ENCODE measurements at regions not wholly inside any gene's neighbourhood (a gene's known extent, or its start where the extent isn't known, plus 50 kb on each side); places are given as distances from the start of the nearest gene placed in this dataset.
"Not testable (repeated sequence)": the region's sequence is repeated elsewhere in the genome, so short reads cannot be mapped to it uniquely, and the experiment has no call there.

- DNase-seq, result no peak
Observed at GRCh38 chr2:66306483-66306882, 128.4 kb upstream of the MEIS1 start.

GRCh38 chr2:66305718-66306117 lies 129.2 kb upstream of the MEIS1 start:
- DNase-seq, result no peak

- no peak for DNase-seq
Observed at GRCh38 chr2:66303471-66303870, 131.5 kb upstream of the MEIS1 start.

GRCh38 chr2:66301767-66302140 lies 133.2 kb upstream of the MEIS1 start:
- no peak for DNase-seq

GRCh38 chr2:66301022-66301766 lies 133.7 kb upstream of the MEIS1 start:
- no peak for DNase-seq

- DNase-seq, result no peak
Observed at GRCh38 chr2:66283787-66284186, 151.1 kb upstream of the MEIS1 start.

- no peak for DNase-seq
Observed at GRCh38 chr2:66281980-66282379, 152.9 kb upstream of the MEIS1 start.

- DNase-seq, result no peak
Observed at GRCh38 chr2:66279024-66279423, 155.9 kb upstream of the MEIS1 start.

GRCh38 chr2:66275984-66276383 lies 158.9 kb upstream of the MEIS1 start:
- no peak for DNase-seq

GRCh38 chr2:66273933-66274490 lies 160.9 kb upstream of the MEIS1 start:
- no peak for DNase-seq

- no peak for DNase-seq
Observed at GRCh38 chr2:66272751-66273150, 162.2 kb upstream of the MEIS1 start.

- no peak for DNase-seq
Observed at GRCh38 chr2:66271777-66272176, 163.1 kb upstream of the MEIS1 start.

- DNase-seq, result no peak
Observed at GRCh38 chr2:66270247-66270646, 164.7 kb upstream of the MEIS1 start.

- DNase-seq, result no peak
Observed at GRCh38 chr2:66269166-66269565, 165.8 kb upstream of the MEIS1 start.

- DNase-seq, result no peak
Observed at GRCh38 chr2:66268756-66269155, 166.2 kb upstream of the MEIS1 start.

- DNase-seq, result no peak
Observed at GRCh38 chr2:66264354-66264753, 170.6 kb upstream of the MEIS1 start.

- DNase-seq, result no peak
Observed at GRCh38 chr2:66255867-66256266, 179.1 kb upstream of the MEIS1 start.

GRCh38 chr2:66255136-66255535 lies 179.8 kb upstream of the MEIS1 start:
- DNase-seq, result no peak

- DNase-seq, result no peak
Observed at GRCh38 chr2:66253066-66253465, 181.9 kb upstream of the MEIS1 start.

GRCh38 chr2:66252109-66252508 lies 182.8 kb upstream of the MEIS1 start:
- DNase-seq, result no peak

GRCh38 chr2:66251573-66251972 lies 183.4 kb upstream of the MEIS1 start:
- no peak for DNase-seq

GRCh38 chr2:66249089-66249488 lies 185.8 kb upstream of the MEIS1 start:
- DNase-seq, result not testable (repeated sequence)

GRCh38 chr2:66243809-66244208 lies 191.1 kb upstream of the MEIS1 start:
- DNase-seq, result not testable (repeated sequence)

GRCh38 chr2:66242888-66243287 lies 192.0 kb upstream of the MEIS1 start:
- not testable (repeated sequence) for DNase-seq
